Mesenchymal stem cell (in vitro differentiated cells and primary cell): ENCODE measurements at regions not wholly inside any gene's neighbourhood (a gene's known extent, or its start where the extent isn't known, plus 50 kb on each side); places are given as distances from the start of the nearest gene placed in this dataset.
"Not testable (repeated sequence)": the region's sequence is repeated elsewhere in the genome, so short reads cannot be mapped to it uniquely, and the experiment has no call there.

Source experiments
- DNase-seq: peaks from one replicate; pipeline ENCODE4 v3.0.0-alpha.2; 2013
- H2AFZ ChIP-seq: one replicate; pipeline ENCODE4 v1.6.1; 2013; ENCODE audit warnings: low read depth, mild to moderate bottlenecking, control low read depth, inconsistent platforms, low read length, moderate library complexity
- H2AK5ac ChIP-seq: 2 replicates; pipeline ENCODE4 v1.6.1; 2013; ENCODE audit warnings: low read length, moderate library complexity, mild to moderate bottlenecking, inconsistent platforms; ENCODE audit not compliant: severe bottlenecking
- H2BK120ac ChIP-seq: one replicate; pipeline ENCODE4 v1.6.1; 2013; ENCODE audit warnings: low read depth, mild to moderate bottlenecking, inconsistent platforms, low read length, moderate library complexity
- H2BK12ac ChIP-seq, 2 experiments: one replicate each; pipeline ENCODE4 v1.6.1; 2013; ENCODE audit warnings: inconsistent platforms in 2 of 2, low read length in 2 of 2, mild to moderate bottlenecking in 2 of 2, moderate library complexity in 2 of 2, control low read depth in 1 of 2
- H2BK15ac ChIP-seq: one replicate; pipeline ENCODE4 v1.6.1; 2013; ENCODE audit warnings: mild to moderate bottlenecking, low read depth, inconsistent platforms; ENCODE audit not compliant: poor library complexity, severe bottlenecking
- H2BK5ac ChIP-seq: 2 replicates; pipeline ENCODE4 v1.6.1; 2013; ENCODE audit warnings: low read depth, mild to moderate bottlenecking, low read length, control low read depth, inconsistent platforms; ENCODE audit not compliant: poor library complexity, severe bottlenecking
- H3K14ac ChIP-seq, 2 experiments: one replicate each; pipeline ENCODE4 v1.6.1; 2013; ENCODE audit warnings: inconsistent platforms in 2 of 2, low read length in 2 of 2, control low read depth in 1 of 2, mild to moderate bottlenecking in 1 of 2, moderate library complexity in 1 of 2
- H3K18ac ChIP-seq, 2 experiments: one replicate each; pipeline ENCODE4 v1.6.1; 2013; ENCODE audit warnings: inconsistent platforms in 2 of 2, low read length in 2 of 2, control low read depth in 1 of 2, low read depth in 1 of 2, mild to moderate bottlenecking in 1 of 2
- H3K23ac ChIP-seq, 2 experiments: one replicate each; pipeline ENCODE4 v1.6.1; 2013; ENCODE audit warnings: inconsistent platforms in 2 of 2, low read length in 2 of 2, mild to moderate bottlenecking in 2 of 2, moderate library complexity in 2 of 2, control low read depth in 1 of 2
- H3K27ac ChIP-seq: 2 replicates; pipeline ENCODE4 v1.5.1; 2013; ENCODE audit warnings: mild to moderate bottlenecking, moderate library complexity, low read length, control low read depth, inconsistent platforms; ENCODE audit not compliant: poor library complexity, severe bottlenecking
- H3K27me3 ChIP-seq, 2 experiments: 2 replicates each; pipeline versions ENCODE4 v1.6.1 to v1.7.0; 2013; ENCODE audit warnings: low read length in 2 of 2, mild to moderate bottlenecking in 2 of 2, moderate library complexity in 2 of 2, control low read depth in 1 of 2, inconsistent platforms in 1 of 2; ENCODE audit not compliant: control insufficient read depth in 1 of 2, insufficient read depth in 1 of 2
- H3K36me3 ChIP-seq, 2 experiments: 2 replicates each; pipeline versions ENCODE4 v1.6.1 to v1.7.0; 2013; ENCODE audit warnings: low read length in 2 of 2, control low read depth in 1 of 2, inconsistent platforms in 1 of 2, low read depth in 1 of 2, mild to moderate bottlenecking in 1 of 2; ENCODE audit not compliant: insufficient read depth in 2 of 2, control insufficient read depth in 1 of 2
- H3K4ac ChIP-seq, 2 experiments: one replicate each; pipeline ENCODE4 v1.6.1; 2013; ENCODE audit warnings: inconsistent platforms in 2 of 2, low read length in 2 of 2, mild to moderate bottlenecking in 2 of 2, moderate library complexity in 2 of 2, control low read depth in 1 of 2, low read depth in 1 of 2
- H3K4me1 ChIP-seq: 2 replicates; pipeline ENCODE4 v1.6.1; 2013; ENCODE audit warnings: low read depth, low read length, control low read depth; ENCODE audit not compliant: control insufficient read depth, insufficient read depth
- H3K4me2 ChIP-seq: 2 replicates; pipeline ENCODE4 v1.6.1; 2013; ENCODE audit warnings: low read length, mild to moderate bottlenecking, inconsistent platforms; ENCODE audit not compliant: poor library complexity, severe bottlenecking
- H3K4me3 ChIP-seq, 2 experiments: 2 replicates each; pipeline versions ENCODE4 v1.5.1 to v1.7.0; 2013; ENCODE audit warnings: low read length in 2 of 2, mild to moderate bottlenecking in 2 of 2, control low read depth in 1 of 2, low read depth in 1 of 2; ENCODE audit not compliant: insufficient read depth in 1 of 2
- H3K79me1 ChIP-seq: replicated peaks from 2 replicates; pipeline ENCODE4 v1.6.1; 2013; ENCODE audit warnings: mild to moderate bottlenecking, control low read depth, low read length, inconsistent platforms; ENCODE audit not compliant: poor library complexity, severe bottlenecking
- H3K9ac ChIP-seq: 2 replicates; pipeline ENCODE4 v1.7.0; 2013; ENCODE audit warnings: mild to moderate bottlenecking, low read length, moderate library complexity
- H3K9me3 ChIP-seq: 2 replicates; pipeline ENCODE4 v1.7.0; 2013; ENCODE audit warnings: mild to moderate bottlenecking, low read length; ENCODE audit not compliant: control insufficient read depth
- H4K8ac ChIP-seq: one replicate; pipeline ENCODE4 v1.6.1; 2013; ENCODE audit warnings: inconsistent platforms, mild to moderate bottlenecking, low read length, moderate library complexity
- H4K91ac ChIP-seq: one replicate; pipeline ENCODE4 v1.6.1; 2013; ENCODE audit warnings: mild to moderate bottlenecking, low read length, inconsistent platforms
- WGBS: methylation state at CpG from one replicate; pipeline ENCODE4 v1.1.7; 2013; ENCODE audit warnings: mixed read lengths; 5-methylcytosine and 5-hydroxymethylcytosine counted together

- Histone ChIP-seq H3K14ac (no peak overlapping the region), H2AK5ac (no peak overlapping the region), H3K23ac (no peak overlapping the region), H2BK12ac (no peak overlapping the region), H4K91ac (no peak overlapping the region), H3K4me3 (peak overlapping the region in 1 of 2 experiments; percentile 12), H4K8ac (no peak overlapping the region), H3K9me3 (no peaks in the 10 kb centered on the region), H3K9ac (peak overlapping the region; percentile 30), H3K4me1 (no peaks in the 10 kb centered on the region), H3K18ac (no peak overlapping the region), H3K4ac (no peak overlapping the region), H2AFZ (no peak overlapping the region), H3K36me3 (no peaks in the 10 kb centered on the region), H3K4me2 (no peak overlapping the region), H2BK15ac (no peak overlapping the region), H3K79me1 (no peaks in the 10 kb centered on the region), H3K27ac (no peak overlapping the region), H3K27me3 (no peaks in the 10 kb centered on the region), H2BK5ac (no peak overlapping the region), H2BK120ac (no peak overlapping the region)
- peak; percentile 1 for DNase-seq
- no CpG with 5 or more reads among the region's 3 CpGs for WGBS
Observed at GRCh38 chr13:22801402-22802003, 379.3 kb upstream of the SGCG start.

GRCh38 chr13:22812793-22813192, 368.0 kb upstream of the SGCG start:
- no peak overlapping the region for H3K14ac ChIP-seq
- H3K9ac ChIP-seq, result no peak overlapping the region
- WGBS, result 81% methylated on average over 2 of the region's 3 CpGs
- no peak overlapping the region for H2BK5ac ChIP-seq
- H2BK12ac ChIP-seq, result no peak overlapping the region
- H3K79me1 ChIP-seq, result no peaks in the 10 kb centered on the region
- no peaks in the 10 kb centered on the region for H3K36me3 ChIP-seq
- peak overlapping the region in 1 of 2 experiments; percentile 66 for H3K4me3 ChIP-seq
- no peak overlapping the region for H2AFZ ChIP-seq
- no peaks in the 10 kb centered on the region for H3K27me3 ChIP-seq
- H2BK120ac ChIP-seq, result no peak overlapping the region
- no peak for DNase-seq
- no peak overlapping the region for H3K27ac ChIP-seq
- no peak overlapping the region for H3K4me2 ChIP-seq
- H3K4ac ChIP-seq, result no peak overlapping the region
- no peaks in the 10 kb centered on the region for H3K9me3 ChIP-seq
- no peak overlapping the region for H2BK15ac ChIP-seq
- no peak overlapping the region for H2AK5ac ChIP-seq
- H3K23ac ChIP-seq, result no peak overlapping the region
- H3K4me1 ChIP-seq, result no peaks in the 10 kb centered on the region
- no peak overlapping the region for H4K8ac ChIP-seq
- H4K91ac ChIP-seq, result no peak overlapping the region
- H3K18ac ChIP-seq, result no peak overlapping the region

- WGBS, result 10% methylated on average over 17 of the region's 21 CpGs
- Histone ChIP-seq H2AK5ac (peak overlapping the region; percentile 20), H3K4me3 (peak overlapping the region in 1 of 2 experiments; percentile 66)
- not testable (repeated sequence) for DNase-seq, H3K23ac ChIP-seq, H3K27ac ChIP-seq, H3K79me1 ChIP-seq, H2AFZ ChIP-seq, H3K27me3 ChIP-seq, H3K36me3 ChIP-seq, H3K18ac ChIP-seq, H3K14ac ChIP-seq, H2BK12ac ChIP-seq, H3K4me2 ChIP-seq, H3K9me3 ChIP-seq, H2BK15ac ChIP-seq, H4K8ac ChIP-seq, H3K4me1 ChIP-seq, H4K91ac ChIP-seq, H3K4ac ChIP-seq, H2BK120ac ChIP-seq, H3K9ac ChIP-seq, H2BK5ac ChIP-seq
Observed at GRCh38 chr13:22813531-22814377, 367.0 kb upstream of the SGCG start.

GRCh38 chr13:22814433-22814832, 366.3 kb upstream of the SGCG start:
- not testable (repeated sequence) for H3K4me3 ChIP-seq, H3K18ac ChIP-seq, H3K14ac ChIP-seq, H3K4me2 ChIP-seq, H2BK120ac ChIP-seq, H3K36me3 ChIP-seq, H3K23ac ChIP-seq, H3K4me1 ChIP-seq, H2BK12ac ChIP-seq, H3K4ac ChIP-seq, H3K27me3 ChIP-seq, H2AFZ ChIP-seq, H4K8ac ChIP-seq, H2AK5ac ChIP-seq, H3K9me3 ChIP-seq, H4K91ac ChIP-seq, H3K79me1 ChIP-seq, H3K9ac ChIP-seq, DNase-seq, H2BK5ac ChIP-seq, H2BK15ac ChIP-seq
- H3K27ac ChIP-seq, result peak overlapping the region; percentile 3
- 24% methylated on average over 4 of the region's 8 CpGs for WGBS
